CD4-positive, alpha-beta memory T cell (primary cell): ENCODE measurements at regions not wholly inside any gene's neighbourhood (a gene's known extent, or its start where the extent isn't known, plus 50 kb on each side); places are given as distances from the start of the nearest gene placed in this dataset.

Experiments used
- CTCF ChIA-PET: fragments of 350-600 bp; sonication (Branson Sonifier 250); formaldehyde crosslinking; loops from one replicate; lab custom pipeline; 2021; ENCODE audit warnings: inconsistent platforms; ENCODE audit not compliant: partially characterized antibody; lab: Charles Lee
- POLR2A ChIA-PET: fragments of 350-600 bp; sonication (Branson Sonifier 250); formaldehyde crosslinking; loops from one replicate; lab custom pipeline; 2021; ENCODE audit not compliant: partially characterized antibody; lab: Charles Lee
- DNase-seq, 5 donors: peaks; one replicate each; pipeline versions ENCODE4 v3.0.0 to v3.0.0-alpha.2; 2020 to 2022; ENCODE audit warnings: mixed read lengths in 1 of 5
- H3K27ac ChIP-seq: one replicate; pipeline ENCODE4 v1.7.0; 2013; ENCODE audit warnings: low read depth, low read length
- H3K27me3 ChIP-seq: 2 replicates; pipeline ENCODE4 v1.7.0; 2013; ENCODE audit warnings: mild to moderate bottlenecking, low read length, moderate library complexity; ENCODE audit not compliant: insufficient read depth
- H3K36me3 ChIP-seq: 2 replicates; pipeline ENCODE4 v1.7.0; 2013; ENCODE audit warnings: mild to moderate bottlenecking, low read length, moderate library complexity; ENCODE audit not compliant: insufficient read depth
- H3K4me1 ChIP-seq: 2 replicates; pipeline ENCODE4 v1.7.0; 2013; ENCODE audit warnings: mild to moderate bottlenecking, low read length, moderate library complexity; ENCODE audit not compliant: insufficient read depth
- H3K4me3 ChIP-seq, 2 donors: one replicate each; pipeline ENCODE4 v1.7.0; 2013; ENCODE audit warnings: low read length in 2 of 2, mild to moderate bottlenecking in 1 of 2
- H3K9me3 ChIP-seq, 2 donors: one replicate each; pipeline ENCODE4 v1.7.0; 2013; ENCODE audit warnings: low read length in 2 of 2, control low read depth in 1 of 2; ENCODE audit not compliant: control insufficient read depth in 1 of 2
- H3K27ac Mint-ChIP-seq, 7 donors: one replicate each; pipeline ENCODE4 v1.8.0; 2020 to 2021; ENCODE audit warnings: mixed read lengths in 7 of 7, mild to moderate bottlenecking in 6 of 7, inconsistent platforms in 3 of 7, moderate library complexity in 3 of 7
- H3K27me3 Mint-ChIP-seq, 2 donors: one replicate each; pipeline ENCODE4 v1.8.0; 2020 to 2021; ENCODE audit warnings: mixed read lengths in 2 of 2
- H3K36me3 Mint-ChIP-seq, 2 donors: one replicate each; pipeline ENCODE4 v1.8.0; 2020 to 2021; ENCODE audit warnings: mixed read lengths in 2 of 2, inconsistent platforms in 1 of 2, mild to moderate bottlenecking in 1 of 2
- H3K4me1 Mint-ChIP-seq, 4 donors: one replicate each; pipeline ENCODE4 v1.8.0; 2020 to 2021; ENCODE audit warnings: mixed read lengths in 4 of 4, mild to moderate bottlenecking in 1 of 4
- H3K4me3 Mint-ChIP-seq, 8 donors: one replicate each; pipeline ENCODE4 v1.8.0; 2020 to 2021; ENCODE audit warnings: mixed read lengths in 8 of 8, mild to moderate bottlenecking in 7 of 8, moderate library complexity in 6 of 8, inconsistent platforms in 3 of 8
- H3K9me3 Mint-ChIP-seq, 8 donors: one replicate each; pipeline ENCODE4 v1.8.0; 2020 to 2021; ENCODE audit warnings: mixed read lengths in 8 of 8, mild to moderate bottlenecking in 5 of 8, inconsistent platforms in 3 of 8, moderate library complexity in 1 of 8
- intact Hi-C: fragments of 100-400 bp; cut with micrococcal nuclease; formaldehyde crosslinking; loops from one replicate; pipeline ENCODE4 v1.15.1; 2023

DNA sequence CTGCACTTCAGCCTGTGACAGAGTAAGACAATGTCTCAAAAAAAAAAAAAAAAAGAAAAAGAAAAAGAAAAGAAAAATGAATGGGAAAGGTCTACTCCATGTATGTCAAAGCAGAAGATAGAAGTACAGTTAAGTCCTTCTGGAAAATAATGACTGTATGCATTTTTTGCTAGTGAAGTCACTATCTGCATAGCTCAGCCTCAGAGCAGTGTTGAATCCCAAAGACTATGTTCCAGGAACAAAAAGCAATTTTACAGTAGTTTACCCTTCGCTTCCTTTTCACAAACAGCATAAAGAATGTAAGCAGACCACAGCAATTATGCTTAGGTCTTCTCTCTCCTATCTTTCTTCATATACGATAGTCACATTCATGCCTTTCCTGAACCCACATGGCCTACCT, 497.4 kb downstream of the CMPK2 start:
- Mint-ChIP-seq H3K4me1 (no peaks in the 10 kb centered on the region), H3K27ac (no peak overlapping the region), H3K9me3 (peaks cover 0 to 8% (median 2%) of the 10 kb centered on the region in 8 donors), H3K27me3 (no peaks in the 10 kb centered on the region), H3K36me3 (no peaks in the 10 kb centered on the region), H3K4me3 (no peak overlapping the region)
- Histone ChIP-seq H3K4me3 (no peak overlapping the region), H3K9me3 (no peaks in the 10 kb centered on the region), H3K27ac (no peak overlapping the region), H3K27me3 (no peaks in the 10 kb centered on the region), H3K4me1 (no peaks in the 10 kb centered on the region), H3K36me3 (no peaks in the 10 kb centered on the region)
- POLR2A ChIA-PET: no interaction called here
- CTCF ChIA-PET: no interaction called here
- intact Hi-C loops: no loop called here
- no peak for DNase-seq

DNA sequence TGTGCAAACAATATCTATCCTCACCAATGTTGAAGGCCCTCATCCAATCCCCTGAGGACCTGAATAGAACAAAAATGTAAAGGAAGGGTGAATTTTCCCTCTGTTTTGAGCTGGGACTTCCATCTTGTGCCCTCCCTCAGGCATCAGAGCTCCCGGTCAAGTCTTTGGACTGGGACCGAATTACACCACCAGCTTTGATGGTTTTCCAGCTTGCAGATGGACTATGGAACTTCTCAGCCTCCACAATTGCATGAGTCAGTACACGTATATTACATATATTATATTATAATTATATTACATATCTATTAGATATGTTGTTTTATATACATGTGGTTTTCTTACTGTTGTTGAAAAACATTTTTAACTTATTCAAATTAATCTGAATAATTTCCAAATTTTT, 496.4 kb downstream of the CMPK2 start:
- Mint-ChIP-seq H3K27me3 (no peaks in the 10 kb centered on the region), H3K27ac (no peak overlapping the region), H3K4me1 (no peaks in the 10 kb centered on the region), H3K36me3 (no peaks in the 10 kb centered on the region), H3K9me3 (peaks cover 0 to 8% (median 4%) of the 10 kb centered on the region in 8 donors), H3K4me3 (no peak overlapping the region)
- Histone ChIP-seq H3K4me3 (no peak overlapping the region), H3K36me3 (no peaks in the 10 kb centered on the region), H3K27me3 (no peaks in the 10 kb centered on the region), H3K9me3 (no peaks in the 10 kb centered on the region), H3K4me1 (no peaks in the 10 kb centered on the region), H3K27ac (no peak overlapping the region)
- DNase-seq: no peak
- CTCF ChIA-PET: no interaction called here
- intact Hi-C loops: no loop called here
- POLR2A ChIA-PET: no interaction called here

DNA sequence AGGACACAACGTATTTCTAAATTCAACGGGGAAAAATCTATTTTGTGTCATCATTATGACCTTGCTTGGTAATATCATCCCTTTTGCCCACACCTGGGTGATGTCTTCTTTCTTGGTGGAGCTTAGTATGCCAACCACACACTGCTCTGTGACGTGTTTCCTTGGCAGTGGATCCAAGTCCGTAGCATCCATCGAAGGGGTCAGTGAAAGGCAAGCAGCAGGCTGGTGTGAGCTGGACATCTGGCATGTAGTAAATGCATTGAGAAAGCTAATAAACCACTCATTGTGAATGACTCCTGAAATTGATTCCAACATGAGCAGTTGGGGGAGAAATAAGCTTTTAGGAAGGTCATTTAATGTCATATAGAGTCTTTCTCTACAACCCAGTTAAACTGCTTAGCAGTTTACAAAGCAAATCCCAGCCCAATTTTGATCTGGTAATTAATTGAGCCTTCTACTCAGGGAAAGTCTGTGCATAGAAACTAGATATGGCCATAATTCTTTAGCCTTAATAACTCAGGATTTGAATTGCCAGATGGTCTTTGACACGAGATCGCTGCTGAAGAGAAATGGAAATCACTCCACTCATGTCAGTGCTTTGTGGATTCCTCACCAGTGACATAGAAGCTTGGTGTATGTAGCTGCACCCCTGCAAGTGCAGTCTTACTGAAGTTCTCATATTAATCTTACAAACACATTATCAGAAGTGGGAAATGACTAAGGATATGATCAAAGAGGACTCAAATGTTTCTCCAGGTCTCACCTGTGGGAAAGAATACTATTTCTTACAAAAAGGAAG, 494.8 kb downstream of the CMPK2 start:
- Histone ChIP-seq H3K36me3 (no peaks in the 10 kb centered on the region), H3K27me3 (no peaks in the 10 kb centered on the region), H3K4me1 (no peaks in the 10 kb centered on the region), H3K27ac (no peak overlapping the region), H3K9me3 (no peaks in the 10 kb centered on the region), H3K4me3 (no peak overlapping the region)
- Mint-ChIP-seq H3K4me1 (no peaks in the 10 kb centered on the region), H3K27ac (no peak overlapping the region), H3K4me3 (no peak overlapping the region), H3K36me3 (no peaks in the 10 kb centered on the region), H3K27me3 (no peaks in the 10 kb centered on the region), H3K9me3 (peaks cover 0 to 8% (median 4%) of the 10 kb centered on the region in 8 donors)
- CTCF ChIA-PET: no interaction called here
- intact Hi-C loops: no loop called here
- POLR2A ChIA-PET: no interaction called here
- DNase-seq: no peak

DNA sequence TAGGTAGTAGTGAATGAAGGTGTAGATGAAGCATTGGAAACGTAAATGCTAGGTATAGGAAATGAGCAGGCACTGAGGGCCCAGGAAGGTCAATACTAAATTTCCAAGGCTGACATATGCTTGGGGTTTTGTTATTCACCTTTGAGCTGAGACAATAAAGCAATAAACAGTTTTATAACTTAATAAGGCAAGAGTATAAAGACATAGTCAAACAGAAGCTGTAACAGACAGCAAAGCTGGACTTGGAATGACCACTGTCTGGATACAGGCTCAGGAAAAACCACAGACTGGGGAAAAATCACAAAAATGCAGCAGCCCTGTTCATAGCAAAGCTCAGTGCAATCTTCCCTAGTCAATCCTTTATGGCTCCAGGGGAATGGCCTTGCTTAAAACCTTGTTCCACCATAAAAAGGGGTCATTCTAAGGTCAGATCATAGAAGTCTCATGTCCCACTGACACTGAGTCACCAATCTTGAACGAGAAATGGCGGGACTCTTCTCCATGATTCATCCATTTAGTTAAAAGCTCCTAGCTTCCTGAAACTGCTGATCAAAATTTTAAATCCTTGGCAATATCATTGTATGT, 493.3 kb downstream of the CMPK2 start:
- CTCF ChIA-PET: no interaction called here
- DNase-seq: no peak
- H3K9me3 ChIP-seq: no peaks in the 10 kb centered on the region
- H3K4me3 ChIP-seq: no peak overlapping the region
- POLR2A ChIA-PET: no interaction called here
- Mint-ChIP-seq H3K36me3 (no peaks in the 10 kb centered on the region), H3K9me3 (peaks cover 0 to 6% (median 4%) of the 10 kb centered on the region in 8 donors), H3K4me3 (no peak overlapping the region), H3K27me3 (no peaks in the 10 kb centered on the region), H3K27ac (no peak overlapping the region), H3K4me1 (no peaks in the 10 kb centered on the region)
- no peaks in the 10 kb centered on the region for H3K27me3 ChIP-seq
- H3K4me1 ChIP-seq: no peaks in the 10 kb centered on the region
- intact Hi-C loops: no loop called here
- no peaks in the 10 kb centered on the region for H3K36me3 ChIP-seq
- H3K27ac ChIP-seq: no peak overlapping the region

DNA sequence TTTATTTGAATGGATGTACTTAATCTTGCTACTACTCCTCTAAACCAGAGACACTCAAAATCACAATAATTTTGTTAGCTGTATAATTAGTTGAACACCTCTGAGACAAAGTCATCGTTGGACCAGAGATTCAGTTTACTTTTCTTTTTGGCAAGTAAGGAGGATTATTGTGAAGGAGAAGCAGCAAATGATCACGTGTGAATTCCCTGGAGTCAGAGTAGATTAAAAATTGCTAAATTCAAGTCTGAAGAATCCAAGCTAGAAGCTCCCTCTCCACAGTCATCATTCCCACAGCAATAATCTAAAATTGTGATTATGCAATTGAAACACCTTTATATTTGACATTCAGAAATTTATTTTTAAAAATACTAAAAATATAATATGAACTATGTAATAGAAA, 484.4 kb downstream of the CMPK2 start:
- CTCF ChIA-PET: no interaction called here
- POLR2A ChIA-PET: no interaction called here

DNA sequence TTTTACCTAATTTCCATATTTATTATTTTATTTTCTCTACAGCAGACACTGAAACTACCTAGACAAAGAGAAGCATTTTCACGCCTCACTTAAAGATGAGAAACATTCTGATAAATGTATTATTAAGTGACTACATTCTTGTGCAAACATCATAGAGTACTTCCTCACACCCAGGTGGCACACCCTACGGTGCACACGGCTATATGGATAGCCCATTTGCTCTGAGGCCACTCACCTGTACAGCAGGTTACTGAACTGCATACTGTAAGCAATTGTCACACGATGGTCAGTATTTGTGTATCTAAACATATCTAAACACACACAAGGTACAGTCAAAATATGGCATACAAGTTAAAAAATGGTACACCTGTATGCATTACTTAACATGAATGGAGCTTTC, 481.4 kb downstream of the CMPK2 start:
- Mint-ChIP-seq H3K4me3 (no peak overlapping the region), H3K9me3 (peaks cover 0 to 6% (median 3%) of the 10 kb centered on the region in 8 donors), H3K4me1 (no peaks in the 10 kb centered on the region), H3K36me3 (no peaks in the 10 kb centered on the region), H3K27me3 (no peaks in the 10 kb centered on the region), H3K27ac (no peak overlapping the region)
- Histone ChIP-seq H3K27ac (no peak overlapping the region), H3K36me3 (no peaks in the 10 kb centered on the region), H3K9me3 (no peaks in the 10 kb centered on the region), H3K27me3 (no peaks in the 10 kb centered on the region), H3K4me1 (no peaks in the 10 kb centered on the region), H3K4me3 (no peak overlapping the region)
- ChIA-PET CTCF (no interaction called here), POLR2A (no interaction called here)
- intact Hi-C loops: no loop called here
- DNase-seq: no peak

More for the DNA sequence above, 484.4 kb downstream of the CMPK2 start:
- Histone ChIP-seq H3K27ac (no peak overlapping the region), H3K27me3 (no peaks in the 10 kb centered on the region), H3K36me3 (no peaks in the 10 kb centered on the region), H3K4me3 (no peak overlapping the region), H3K9me3 (no peaks in the 10 kb centered on the region), H3K4me1 (no peaks in the 10 kb centered on the region)
- intact Hi-C loops: no loop called here
- no peaks in the 10 kb centered on the region for H3K36me3 Mint-ChIP-seq
- peaks cover 0 to 7% (median 1%) of the 10 kb centered on the region in 8 donors for H3K9me3 Mint-ChIP-seq
- H3K4me1 Mint-ChIP-seq: no peaks in the 10 kb centered on the region
- H3K27me3 Mint-ChIP-seq: no peaks in the 10 kb centered on the region
- no peak for DNase-seq
- no peak overlapping the region for H3K4me3 Mint-ChIP-seq
- no peak overlapping the region for H3K27ac Mint-ChIP-seq

DNA sequence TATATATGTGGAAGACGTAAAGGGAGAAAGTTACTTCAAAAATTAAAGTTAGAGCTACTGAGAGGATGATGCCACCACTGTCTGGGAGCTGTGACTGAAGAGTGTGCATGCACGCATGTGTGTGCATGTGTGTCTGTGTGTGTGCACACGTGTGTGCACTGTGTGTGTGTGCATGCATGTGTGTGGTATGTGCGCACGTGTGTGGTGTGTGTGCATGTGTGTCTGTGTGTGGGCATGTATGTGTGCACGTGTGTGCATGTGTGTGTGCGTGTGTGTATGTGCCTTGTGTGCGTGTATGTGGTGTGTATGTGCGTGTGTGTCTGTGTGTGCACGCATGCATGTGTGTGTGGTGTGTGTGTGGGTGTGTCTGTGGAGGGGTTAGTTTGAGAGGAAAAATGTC, 473.4 kb downstream of the CMPK2 start:
- ChIA-PET POLR2A (no interaction called here), CTCF (no interaction called here)
- intact Hi-C loops: no loop called here
- Mint-ChIP-seq H3K9me3 (peaks cover 0 to 9% (median 5%) of the 10 kb centered on the region in 8 donors), H3K4me3 (no peak overlapping the region), H3K36me3 (no peaks in the 10 kb centered on the region), H3K4me1 (no peaks in the 10 kb centered on the region), H3K27ac (no peak overlapping the region), H3K27me3 (no peaks in the 10 kb centered on the region)
- Histone ChIP-seq H3K4me3 (no peak overlapping the region), H3K36me3 (no peaks in the 10 kb centered on the region), H3K4me1 (no peaks in the 10 kb centered on the region), H3K27ac (no peak overlapping the region), H3K9me3 (no peaks in the 10 kb centered on the region), H3K27me3 (no peaks in the 10 kb centered on the region)
- no peak for DNase-seq
